ENCODE measurements at regions not wholly inside any gene's neighbourhood (a gene's known extent, or its start where the extent isn't known, plus 50 kb on each side); places are given as distances from the start of the nearest gene placed in this dataset.

DNA sequence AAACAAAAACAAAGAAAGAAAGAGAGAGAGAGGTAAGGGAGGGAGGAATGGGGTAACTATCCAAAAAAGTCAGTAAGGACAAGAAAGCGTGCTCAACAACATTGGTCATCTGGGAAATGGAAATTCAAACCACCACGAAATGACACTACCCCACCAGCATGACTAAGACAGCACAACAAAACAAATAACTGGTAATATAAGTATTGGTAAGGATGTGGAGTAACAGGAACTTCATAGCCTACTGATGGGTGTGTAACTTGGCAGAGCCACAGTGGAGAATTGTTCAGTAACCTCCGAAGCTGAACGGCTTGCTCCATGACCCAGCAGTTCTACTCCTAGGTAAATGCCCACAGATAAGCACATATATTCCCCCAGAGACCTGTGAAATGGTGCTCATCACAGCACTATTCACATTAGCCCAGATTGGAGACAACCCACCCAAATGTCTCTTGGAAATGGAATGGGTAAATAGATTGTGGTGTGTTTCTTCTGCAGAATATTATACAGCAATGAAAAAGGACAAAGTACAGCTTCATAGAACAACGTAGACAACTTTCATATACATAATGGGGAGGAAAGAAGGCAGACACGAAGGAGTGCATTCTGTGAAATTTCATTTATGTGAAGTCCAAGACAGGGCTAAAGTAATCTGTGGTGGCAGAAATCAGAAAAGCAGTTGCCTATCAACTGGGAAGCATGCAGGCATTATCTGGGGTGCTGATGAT, 95.5 kb upstream of the ATP6AP2 start:
- no peak for DNase-seq (ENCODE audit: low read depth in 2 of 2)

DNA sequence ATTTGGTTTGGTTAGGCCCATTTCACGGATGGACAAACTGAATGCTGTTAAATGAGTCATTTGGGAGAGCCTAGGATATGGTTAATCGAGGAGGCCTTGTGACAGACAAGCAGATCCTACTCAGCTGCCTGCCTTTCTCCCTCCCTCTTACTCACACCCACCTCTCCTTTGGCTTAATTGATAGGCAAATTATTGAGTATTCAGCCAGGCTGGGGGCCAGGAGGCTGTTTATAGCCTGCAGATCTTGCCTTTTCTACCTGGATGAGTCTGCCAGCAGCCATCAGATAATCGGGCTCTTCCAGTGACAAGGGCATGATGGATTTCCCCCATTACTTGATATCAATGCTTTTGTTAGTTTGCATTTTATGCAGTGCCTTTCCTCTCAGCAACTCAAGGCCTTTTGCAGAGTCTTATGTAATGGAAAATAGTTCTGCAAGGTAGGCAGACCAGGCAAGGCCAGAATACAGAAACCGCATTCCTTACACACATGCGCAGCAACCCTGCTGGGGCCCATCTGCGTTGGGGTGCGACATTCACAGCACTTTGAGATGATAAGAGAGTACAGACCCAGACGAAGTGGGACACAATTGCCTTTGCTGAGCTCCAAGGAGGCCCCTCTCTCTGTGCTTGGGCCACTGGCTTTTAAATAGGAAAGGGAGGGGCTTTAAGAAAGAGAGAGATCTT, 96.2 kb upstream of the ATP6AP2 start:
- DNase-seq (ENCODE audit: low read depth in 2 of 2), result no peak

DNA sequence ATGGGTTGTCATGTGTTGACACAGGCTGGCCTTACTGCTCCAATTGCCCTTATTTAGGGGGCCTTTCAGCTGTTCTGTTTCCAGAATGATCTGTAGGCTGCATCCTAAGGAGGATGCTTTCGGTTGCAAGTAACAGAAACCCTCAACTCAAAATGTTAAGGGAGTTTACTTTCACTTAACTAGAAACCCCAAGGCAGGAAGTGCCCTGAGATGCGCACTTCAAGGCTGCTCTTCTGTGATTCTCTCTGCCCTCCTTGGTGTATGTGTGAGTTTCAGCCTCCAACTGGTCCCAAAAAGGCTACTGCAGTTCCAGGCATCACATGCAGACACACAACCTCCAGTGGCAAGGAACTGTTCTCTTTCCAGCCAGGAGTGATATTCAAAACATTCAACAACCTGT, 97.3 kb upstream of the ATP6AP2 start:
- DNase-seq (ENCODE audit: low read depth in 2 of 2), result no peak

DNA sequence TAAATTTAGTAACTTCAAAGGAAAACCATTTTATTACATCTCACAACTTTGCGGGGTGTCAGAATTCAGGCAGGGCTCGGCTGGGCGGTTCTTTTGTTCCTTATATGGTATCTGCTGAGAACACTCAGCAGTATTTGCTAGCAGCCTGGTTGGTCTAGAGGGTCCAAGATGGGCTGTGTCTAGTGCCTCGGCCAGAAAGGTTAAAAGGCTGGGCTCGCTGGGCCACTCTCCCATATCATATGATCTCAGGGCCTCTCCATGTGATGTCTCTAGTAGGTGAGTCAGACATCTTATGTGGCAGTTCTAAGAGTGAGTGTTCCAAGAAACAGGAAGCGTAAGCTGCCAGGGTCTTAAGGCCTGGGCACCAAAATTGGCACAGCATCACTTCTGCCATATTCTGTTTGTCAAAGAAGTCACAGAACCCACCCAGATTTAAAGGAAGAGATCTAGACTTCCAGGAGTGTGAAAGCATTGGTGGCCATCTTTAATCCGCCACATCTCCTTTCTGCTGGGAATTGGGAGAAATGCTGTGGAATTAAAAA, 100.9 kb upstream of the ATP6AP2 start:
- no peak for DNase-seq (ENCODE audit: low read depth in 2 of 2)

DNA sequence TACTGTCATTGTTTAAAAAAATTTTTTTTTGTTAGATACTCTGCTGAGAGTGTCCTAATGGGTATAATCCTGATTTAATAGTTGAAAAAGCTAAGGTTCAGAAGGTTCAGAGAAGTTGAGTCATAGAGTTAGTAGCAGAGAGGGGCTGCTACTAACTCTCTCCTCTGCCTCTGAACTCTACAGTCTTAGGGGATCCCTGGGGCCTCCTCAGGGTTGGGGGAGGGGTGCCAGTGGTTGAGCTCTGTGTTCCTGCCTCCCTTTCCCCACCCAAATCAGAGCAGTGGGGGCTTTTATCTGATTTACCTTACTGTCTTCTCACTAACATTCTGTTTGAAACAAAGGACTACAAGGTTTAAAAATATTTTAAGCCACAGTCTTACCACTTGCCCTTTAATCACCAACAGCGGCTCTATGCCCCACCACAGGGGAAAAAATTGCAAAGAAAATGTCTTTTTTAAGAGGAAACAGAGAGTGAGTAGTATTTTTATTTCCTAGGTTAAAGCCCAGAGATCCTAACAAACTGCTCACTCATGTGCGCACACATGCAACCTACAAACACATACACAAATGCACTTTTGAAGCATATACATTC, 102.2 kb upstream of the ATP6AP2 start:
- no peak for DNase-seq (ENCODE audit: low read depth in 2 of 2)

DNA sequence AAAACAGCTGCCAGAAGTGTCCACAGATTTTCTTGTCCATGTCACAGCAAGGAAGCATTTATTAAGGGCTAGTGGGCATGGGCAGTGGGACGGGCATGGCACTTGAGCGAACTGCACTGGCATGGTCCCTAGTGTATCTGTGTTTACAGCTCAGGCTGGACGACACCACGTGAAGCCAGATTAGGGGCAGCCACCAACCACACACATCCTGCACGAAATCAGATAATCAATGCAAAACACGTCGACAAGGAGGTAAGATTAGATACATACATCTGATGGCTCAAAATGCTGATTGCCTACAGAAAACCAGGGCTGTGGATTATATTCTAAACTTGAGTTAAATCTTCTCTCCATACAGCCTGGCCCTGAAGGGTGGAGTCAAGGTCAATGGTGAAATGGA, 103.8 kb upstream of the ATP6AP2 start:
- no peak for DNase-seq (ENCODE audit: low read depth in 2 of 2)

DNA sequence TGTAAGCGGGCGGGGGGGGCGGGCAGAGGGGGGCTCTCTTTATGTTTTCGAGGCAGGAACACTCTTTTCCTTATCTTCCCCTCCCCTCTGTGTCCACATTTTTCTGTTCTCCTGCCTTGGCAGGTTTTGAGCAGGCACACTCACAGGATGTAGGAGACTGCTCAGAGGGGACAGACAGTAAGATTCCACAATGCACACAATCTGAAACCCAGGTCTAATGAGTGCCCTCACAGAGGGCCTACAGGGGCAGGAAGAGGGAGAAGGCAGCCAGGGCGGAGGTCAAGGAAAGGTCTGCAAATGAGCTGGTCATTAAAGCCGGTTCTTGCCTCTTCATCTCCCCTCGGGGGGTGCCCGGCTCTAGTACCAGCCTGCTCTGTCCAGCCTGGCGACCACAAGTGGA, 106.1 kb upstream of the ATP6AP2 start:
- no peak for DNase-seq (ENCODE audit: low read depth in 2 of 2)

DNA sequence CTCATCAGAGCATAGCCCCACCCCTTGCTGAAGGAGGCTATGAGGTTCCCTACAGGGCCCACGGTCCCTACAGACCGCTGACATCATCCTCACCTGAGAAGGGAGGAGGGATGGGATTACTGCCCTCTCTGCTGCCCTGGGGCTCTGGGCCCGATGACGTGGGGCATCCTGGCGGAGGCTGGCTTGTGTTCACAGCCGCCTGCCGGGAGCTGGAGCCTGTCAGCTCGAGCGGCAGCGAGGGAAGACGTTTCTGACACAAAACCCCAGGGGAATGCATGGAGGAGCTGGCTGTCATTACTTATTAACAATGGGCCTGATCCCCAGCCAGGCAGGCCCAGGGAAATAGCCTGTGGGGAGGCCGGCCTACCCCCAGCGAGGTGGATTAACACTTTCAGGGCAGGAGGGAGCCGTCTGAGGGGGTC, 106.6 kb upstream of the ATP6AP2 start:
- no peak for DNase-seq (ENCODE audit: low read depth in 2 of 2)

DNA sequence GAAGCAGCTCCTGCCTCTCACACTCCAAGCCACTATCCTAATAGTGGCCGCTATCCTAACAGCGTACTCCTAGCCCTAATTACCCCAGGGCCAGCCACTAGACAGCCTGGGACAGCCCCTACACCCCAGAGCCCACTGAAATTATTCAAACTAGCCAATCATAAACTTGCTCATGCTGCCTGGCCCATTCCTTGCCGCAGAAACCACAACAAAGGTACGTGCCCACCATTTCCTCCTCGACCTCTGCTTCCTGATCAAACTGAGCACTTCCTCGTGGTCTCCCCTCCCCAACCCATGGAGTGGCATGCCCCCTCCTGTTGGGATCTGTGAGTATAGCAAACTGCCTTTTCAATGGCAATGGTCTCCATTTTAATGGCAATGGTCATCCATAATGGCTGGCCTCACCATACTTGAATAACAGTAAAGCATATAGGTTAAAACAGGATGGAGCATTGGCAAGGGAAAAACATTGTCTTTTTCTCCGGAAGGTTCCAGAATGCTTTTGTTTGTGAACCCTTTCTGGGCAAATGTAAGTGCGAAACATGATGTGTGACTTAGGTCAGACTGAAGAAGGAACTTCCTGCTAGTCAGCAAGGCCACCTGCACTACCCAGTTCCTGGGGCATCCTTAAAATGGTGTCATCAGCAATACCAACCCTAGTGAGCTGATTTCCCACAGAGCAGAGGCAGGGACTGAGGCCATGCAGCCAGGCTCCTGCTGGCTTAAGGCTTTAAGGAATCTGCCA, 107.1 kb upstream of the ATP6AP2 start:
- DNase-seq (ENCODE audit: low read depth in 2 of 2), result no peak

DNA sequence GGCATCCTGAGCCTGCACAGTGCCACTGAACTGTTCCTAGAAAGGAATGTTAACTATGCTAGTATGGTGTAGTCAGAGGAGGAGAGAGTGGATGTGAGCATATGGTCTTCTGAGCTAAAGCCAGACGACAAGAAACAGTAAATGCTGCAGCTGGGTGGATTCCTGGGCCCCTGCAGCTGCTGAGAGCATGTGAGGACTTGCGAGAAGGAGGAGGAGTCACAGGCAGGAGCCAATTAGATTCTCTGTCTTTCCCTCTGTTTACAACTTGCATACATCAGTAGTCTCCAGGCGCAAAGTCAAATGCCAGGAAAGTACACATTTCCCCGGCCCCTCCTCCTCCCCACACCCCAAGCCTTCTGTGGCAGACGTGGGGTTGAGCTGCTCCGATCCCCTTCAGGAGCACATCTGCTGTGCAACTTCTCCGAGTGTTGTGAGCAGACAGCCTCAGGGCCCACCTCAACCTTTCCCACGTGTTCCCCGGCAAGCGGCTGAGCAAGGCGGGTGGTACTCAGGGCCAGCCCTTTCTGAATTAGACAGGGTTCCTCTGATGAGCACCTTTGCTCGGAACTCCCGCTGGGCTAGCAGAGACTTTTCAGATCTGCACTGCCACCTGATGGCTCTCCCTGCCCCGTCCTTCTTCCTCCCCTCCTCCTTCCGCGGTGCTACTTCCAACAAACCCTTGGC, 108.7 kb upstream of the ATP6AP2 start:
- peak; percentile 76 to 77 for DNase-seq (ENCODE audit: low read depth in 2 of 2)

DNA sequence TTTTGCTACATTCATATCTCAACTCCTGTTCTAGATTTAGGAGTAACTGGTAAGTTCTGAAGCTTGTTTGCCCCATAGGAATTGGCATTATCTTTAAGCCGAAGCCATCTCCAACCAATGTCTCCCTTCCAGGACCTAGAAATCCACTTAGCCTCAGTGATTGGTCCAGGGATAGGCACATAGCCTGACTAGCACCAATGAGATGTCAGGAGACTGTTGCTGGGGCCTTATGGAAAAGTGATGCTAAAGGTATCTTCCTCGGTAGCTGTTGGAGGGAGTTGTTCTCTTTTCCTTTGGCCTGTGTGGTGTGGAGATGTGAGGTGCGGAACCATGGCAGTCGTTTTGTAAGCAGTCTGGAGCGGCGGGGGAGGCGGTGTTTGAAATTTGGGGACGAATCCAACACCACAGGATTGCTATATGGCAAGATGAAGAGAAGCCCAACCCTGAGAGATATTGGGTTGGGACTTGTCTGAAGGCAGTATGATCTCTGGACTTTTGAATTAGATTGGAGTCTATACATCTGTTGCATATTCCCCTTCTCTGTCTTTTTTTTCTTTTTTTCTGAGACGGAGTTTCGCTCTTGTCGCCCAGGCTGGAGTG, 109.8 kb upstream of the ATP6AP2 start:
- DNase-seq (ENCODE audit: low read depth in 2 of 2), result no peak

DNA sequence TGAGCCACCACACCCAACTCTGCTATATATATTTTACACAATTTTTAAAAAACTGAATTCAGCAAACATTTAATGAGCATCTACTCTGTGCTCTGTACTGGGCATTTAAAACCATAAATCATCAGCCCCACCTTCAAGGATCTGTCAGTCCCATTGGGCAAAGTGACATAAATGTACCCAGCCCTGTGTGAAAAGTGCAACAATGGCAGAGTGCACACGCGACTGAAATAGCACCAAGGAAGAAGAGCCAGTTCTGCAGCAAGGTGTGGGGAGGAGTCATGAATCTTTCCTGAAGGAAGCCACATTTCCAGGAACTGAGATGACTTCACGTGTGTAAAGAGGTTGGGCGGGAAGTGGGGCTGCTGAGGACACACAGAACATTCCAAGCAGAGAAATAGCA, 111.5 kb upstream of the ATP6AP2 start:
- DNase-seq (ENCODE audit: low read depth in 2 of 2), result no peak

DNA sequence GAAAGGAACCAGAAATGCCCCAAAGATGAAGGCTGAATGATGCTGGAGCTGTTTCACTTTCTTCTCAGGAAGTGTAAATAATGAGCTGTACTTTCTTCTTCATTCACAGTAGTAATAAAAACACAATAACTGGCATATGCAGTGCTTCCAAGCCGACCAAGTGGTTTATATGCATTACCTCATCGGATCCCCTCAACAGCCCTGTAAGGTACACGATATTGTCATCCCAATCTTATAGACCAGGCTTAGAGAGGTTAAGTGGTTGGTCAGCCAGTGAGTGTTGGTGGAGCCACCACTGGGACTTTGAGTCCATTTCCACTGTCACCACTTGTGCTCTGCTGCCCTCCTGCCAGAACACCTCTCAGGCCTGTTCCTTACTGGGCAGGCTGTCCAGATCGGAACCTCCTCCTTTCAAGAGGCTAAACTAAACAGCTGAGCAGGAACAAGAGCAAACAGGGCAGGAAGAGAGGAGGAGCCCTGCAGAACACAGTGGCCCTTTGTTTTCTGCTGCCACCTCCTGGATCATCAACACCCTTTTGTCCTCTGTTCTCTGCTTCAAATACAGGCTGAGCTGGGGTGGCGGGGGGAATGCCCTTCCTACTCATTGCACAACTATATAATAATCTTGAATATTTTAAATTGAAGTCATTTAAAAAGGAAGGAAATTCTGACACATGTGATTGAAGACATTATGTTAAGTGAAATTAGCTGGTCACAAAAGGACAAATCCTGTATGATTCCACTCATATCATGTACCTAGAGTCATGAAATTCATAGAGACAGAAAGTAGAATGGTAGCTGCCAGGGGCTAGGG, 112.5 kb upstream of the ATP6AP2 start:
- no peak for DNase-seq (ENCODE audit: low read depth in 2 of 2)

DNA sequence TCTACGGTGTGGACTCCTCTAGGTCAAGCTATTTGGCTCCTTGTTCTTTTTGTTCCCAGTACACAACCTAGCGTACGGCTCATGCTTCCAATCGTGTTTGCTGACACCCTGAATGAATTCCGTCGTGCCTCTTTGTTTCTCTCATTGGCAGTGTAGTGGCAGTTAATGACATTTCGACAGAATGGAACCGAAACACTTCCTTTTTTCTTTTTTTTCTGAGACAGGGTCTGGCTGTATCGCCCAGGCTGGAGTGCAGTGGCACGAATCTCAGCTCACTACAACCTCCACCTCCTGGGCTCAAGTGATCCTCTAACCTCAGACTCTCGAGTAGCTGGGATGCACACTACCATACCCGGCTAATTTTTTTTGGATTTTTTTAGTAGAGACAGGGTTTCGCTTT, 113.3 kb upstream of the ATP6AP2 start:
- no peak for DNase-seq (ENCODE audit: low read depth in 2 of 2)

DNA sequence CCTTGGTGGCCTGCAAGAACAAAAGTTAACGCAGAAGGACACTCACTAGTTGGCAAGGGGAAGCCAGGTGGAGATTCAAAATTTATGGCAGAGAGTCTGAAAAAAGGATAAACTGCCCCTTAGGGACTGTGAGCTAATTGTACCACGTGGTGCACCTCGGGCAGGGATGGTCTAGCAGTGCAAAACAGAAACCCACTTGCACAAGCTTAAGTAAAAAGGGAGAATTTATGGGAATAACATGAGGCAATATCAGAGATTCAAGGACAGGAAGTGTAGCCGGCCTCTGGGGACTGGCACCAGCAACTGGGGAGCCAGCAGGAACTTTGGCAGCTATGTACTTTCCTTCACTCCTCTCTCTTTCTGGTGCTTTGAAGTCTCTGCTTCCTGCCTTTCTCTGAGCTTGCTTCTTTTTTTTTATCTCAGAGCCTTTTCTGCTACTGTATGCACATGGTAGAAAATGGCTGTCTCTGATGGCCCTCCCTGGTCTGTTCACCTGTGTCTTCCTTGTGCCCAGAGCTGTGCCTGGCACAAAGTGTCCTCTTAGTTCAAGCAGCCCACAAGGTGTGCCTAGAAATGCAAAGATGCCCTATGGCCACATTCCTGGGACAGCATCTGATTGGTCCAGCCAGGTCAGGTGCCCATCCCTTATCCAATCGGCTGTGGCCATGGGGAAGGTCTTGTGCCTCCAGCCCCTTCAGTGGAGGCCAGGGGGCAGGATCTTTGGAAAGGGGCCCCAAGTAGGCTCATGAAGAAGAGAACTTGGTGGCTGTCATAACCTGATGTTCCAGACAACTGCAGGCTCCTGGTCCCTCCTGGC, 114.8 kb upstream of the ATP6AP2 start:
- DNase-seq (ENCODE audit: low read depth in 2 of 2), result no peak

DNA sequence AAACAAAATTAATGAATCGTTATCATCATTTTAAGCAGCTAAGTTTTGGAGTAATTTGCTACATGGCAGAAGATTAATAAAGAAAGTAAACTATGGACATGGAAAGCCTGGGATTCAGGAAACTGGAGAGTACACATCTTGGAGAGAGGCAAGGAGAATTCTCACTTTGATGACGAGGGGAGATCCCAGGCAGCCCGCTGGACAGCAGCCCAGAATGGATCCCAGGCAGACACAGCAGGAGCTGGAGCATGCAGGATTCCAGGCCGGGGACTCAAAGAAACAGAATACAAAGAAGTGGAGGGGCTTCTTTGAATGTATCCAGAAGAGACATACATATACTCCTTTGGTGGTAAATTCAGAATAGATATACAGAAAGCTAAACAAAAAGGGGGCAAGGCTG, 118.0 kb upstream of the ATP6AP2 start:
- DNase-seq (ENCODE audit: low read depth in 2 of 2), result no peak

DNA sequence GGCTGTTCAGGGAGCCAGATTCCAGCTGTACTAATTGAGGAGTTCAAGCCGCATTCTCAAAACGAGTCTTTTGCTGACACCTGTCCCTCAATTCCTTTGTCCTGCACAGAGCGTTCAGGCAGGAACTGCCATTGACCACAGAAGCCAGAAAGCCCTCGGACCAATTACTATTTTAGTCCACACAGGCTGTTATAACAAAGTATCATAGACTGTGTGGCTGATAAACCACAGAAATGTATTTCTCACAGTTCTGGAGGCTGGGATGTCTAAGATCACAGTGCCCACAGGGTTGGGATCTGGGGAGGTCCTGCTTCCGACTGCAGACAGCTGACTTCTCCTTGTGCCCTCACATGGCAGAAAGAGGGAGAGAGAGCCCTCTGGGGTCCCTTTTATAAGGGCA, 119.8 kb upstream of the ATP6AP2 start:
- no peak for DNase-seq (ENCODE audit: low read depth in 2 of 2)

DNA sequence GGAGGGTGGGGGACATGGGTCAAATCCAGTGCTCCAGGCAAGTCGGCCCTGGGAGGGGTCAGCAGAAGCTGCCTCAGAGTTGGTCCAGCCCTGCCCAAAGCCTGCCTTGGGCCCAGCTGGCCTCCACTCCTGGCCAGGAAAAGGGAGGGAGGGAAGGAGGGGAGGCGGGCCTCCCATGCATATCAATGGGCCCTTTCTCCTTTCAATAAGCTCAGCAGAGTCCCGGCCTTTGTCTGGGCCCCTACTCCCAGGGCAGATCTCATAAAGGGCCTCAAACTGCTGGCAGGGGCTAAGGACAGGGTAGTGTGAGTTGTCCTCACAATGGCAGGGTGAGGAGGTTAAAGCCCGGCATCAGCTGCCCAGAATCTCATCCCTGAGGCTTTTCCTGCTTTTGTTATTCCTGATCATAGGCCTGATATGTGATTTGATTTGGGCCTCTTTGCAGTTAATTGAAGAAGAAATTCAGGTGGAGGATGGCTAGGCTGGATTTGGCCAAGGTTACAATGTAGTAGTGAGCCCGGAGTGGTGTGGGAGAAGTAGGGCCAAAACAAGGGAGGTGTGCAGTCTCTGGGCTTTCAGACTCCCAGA, 121.1 kb upstream of the ATP6AP2 start:
- no peak for DNase-seq (ENCODE audit: low read depth in 2 of 2)

DNA sequence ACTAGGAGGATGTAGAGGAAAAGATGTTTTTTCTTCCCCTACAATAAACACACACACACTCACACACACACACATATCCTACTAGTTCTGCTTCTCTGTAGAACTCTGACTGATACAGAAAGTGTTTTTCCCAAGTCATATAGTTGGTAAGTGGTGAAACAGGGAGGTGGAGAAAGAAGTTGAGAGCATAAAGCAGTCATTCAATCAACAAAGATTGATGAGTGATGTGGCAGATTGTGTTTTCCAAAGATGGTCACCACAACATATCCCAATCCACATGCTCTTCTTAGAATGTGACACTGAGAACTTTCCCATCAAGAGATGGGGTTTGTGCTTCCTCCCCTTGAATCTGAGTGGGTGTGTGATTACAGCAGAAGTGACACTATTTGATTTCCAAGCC, 123.4 kb upstream of the ATP6AP2 start:
- no peak for DNase-seq (ENCODE audit: low read depth in 2 of 2)
